ENCODE measurements at regions not wholly inside any gene's neighbourhood (a gene's known extent, or its start where the extent isn't known, plus 50 kb on each side); places are given as distances from the start of the nearest gene placed in this dataset.
"Not testable (repeated sequence)": the region's sequence is repeated elsewhere in the genome, so short reads cannot be mapped to it uniquely, and the experiment has no call there.

DNA sequence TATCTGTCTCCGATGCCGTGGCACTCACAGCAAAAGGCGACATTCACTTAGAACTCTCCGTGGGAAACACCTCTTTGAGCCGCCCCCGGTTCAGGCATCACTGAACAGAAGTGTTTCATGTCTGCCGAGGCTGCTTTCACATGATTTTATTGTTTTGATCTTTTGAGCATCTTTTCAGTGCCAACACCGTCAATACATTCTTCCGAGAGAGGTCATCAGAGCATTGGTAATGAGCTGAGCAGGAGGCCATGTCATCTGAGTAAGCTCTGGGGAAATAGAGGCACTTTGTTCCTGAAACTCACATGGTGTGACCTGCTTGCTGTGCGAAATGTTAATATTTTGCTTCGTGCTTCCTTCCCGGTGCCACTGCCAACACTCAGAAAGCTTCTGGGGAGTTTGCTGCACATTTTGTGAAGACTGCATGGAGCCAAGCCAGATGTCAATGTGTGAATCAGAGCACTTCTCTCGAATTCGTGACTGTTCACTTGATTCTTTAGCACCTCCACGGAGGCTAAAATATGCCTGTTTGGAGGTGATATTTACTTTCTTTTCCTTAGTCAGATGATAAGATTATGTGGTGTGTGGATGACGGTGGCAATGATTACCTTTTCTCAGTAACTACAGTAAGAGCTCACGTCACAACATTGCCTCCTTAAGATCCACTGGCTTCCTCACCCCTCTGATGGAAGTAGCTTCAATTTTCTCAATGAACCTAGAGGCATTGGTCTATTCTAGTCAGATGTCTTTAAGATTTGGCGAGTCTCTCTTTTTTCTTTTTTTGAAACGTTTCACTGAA, 222.3 kb upstream of the HS3ST1 start:
- FAIRE-seq = no peak

- no peak for FAIRE-seq
Observed at GRCh38 chr4:11647433-11647832, 218.7 kb upstream of the HS3ST1 start.

DNA sequence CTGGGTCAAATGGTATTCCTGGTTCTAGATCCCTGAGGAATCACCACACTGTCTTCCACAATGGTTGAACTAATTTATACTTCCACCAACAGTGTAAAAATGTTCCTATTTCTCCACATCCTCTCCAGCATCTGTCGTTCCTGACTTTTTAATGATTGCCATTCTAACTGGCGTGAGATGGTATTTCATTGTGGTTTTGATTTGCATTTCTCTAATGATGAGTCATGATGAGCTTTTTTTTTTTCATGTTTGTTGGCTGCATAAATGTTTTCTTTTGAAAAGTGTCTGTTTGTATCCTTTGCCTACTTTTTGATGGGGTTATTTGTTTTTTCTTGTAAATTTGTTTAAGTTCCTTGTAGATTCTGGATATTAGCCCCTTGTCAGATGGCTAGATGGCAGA, 214.4 kb upstream of the HS3ST1 start:
- FAIRE-seq = not testable (repeated sequence)

DNA sequence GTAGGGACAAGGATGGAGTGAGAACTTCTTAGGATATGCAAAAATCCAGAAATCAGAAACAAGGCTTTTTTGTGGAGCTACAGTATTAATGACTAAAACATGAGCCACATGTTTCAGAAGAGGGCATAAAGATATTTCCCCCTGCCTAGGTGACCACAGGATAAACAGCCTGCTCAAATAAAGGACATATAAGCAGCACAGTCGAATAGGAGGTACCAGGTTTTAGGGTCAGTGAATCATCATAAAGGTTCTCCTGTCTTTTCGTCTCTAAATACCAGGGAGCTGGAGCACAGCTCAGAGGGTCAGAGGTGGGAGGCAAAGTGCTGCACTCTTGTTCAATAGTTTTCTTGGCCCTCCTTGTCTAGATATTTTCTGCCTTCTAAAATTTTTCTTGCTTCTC, 211.9 kb upstream of the HS3ST1 start:
- FAIRE-seq = no peak

DNA sequence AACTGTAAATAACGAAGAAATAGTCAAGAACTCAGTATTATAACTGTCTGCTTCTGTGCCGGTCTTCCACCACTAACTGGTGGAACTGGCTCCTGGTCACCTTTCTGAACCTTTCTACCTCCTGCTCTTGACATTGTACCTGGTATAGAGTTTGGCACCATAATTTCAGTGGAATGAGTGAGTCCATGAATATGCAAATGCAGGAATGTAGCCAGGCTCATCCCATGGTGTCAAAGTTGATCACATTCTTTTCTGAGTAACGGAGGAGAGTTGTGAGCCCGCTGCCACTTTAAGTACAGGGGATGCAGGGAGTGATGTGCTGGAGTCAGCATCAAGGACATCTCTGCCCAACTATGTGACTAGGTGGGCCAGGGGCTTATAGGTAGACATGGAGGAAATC, 207.9 kb upstream of the HS3ST1 start:
- FAIRE-seq = no peak

- FAIRE-seq = no peak
Observed at GRCh38 chr4:11636031-11636430, 207.3 kb upstream of the HS3ST1 start.

GRCh38 chr4:11635342-11635741, 206.6 kb upstream of the HS3ST1 start:
- FAIRE-seq = no peak

- FAIRE-seq = no peak
Observed at GRCh38 chr4:11634283-11634682, 205.6 kb upstream of the HS3ST1 start.

DNA sequence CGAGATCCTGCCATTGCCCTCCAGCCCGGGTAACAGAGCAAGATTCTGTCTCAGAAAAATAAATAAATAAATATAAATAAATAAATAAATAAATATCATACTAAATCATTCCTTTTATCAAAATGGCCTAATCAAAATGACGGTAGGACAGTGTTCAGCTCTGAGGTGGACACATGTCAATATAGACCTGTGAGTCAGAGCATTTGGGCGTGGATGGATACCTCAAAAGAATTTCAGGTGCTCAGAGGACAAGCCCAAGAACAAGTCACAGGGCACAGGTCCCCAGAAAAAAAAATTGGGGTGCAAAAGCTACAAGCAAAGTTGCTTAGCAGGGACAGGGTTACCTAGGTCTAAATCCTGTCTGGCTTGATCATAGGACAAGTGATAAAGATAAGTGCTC, 204.7 kb upstream of the HS3ST1 start:
- FAIRE-seq = no peak

GRCh38 chr4:11632483-11632882, 203.8 kb upstream of the HS3ST1 start:
- FAIRE-seq = no peak

DNA sequence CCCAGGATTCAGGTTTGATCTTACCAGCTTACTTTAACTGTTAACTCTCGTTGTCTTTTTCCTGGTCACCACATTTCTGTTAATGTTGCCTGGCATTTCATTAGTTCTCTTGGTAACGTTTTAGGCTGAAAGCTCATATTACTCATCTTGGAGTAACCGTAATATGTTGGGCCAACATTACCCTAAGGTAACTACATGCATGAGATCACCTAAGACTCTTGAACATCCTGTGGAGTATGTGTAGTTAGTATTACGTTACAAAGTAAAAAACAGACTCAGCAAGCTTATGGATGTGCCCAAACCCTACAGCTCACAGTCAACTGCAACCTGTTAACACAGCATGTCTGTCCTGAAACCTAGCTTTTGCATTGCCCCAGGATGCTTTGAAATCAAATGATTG, 203.3 kb upstream of the HS3ST1 start:
- FAIRE-seq = no peak

DNA sequence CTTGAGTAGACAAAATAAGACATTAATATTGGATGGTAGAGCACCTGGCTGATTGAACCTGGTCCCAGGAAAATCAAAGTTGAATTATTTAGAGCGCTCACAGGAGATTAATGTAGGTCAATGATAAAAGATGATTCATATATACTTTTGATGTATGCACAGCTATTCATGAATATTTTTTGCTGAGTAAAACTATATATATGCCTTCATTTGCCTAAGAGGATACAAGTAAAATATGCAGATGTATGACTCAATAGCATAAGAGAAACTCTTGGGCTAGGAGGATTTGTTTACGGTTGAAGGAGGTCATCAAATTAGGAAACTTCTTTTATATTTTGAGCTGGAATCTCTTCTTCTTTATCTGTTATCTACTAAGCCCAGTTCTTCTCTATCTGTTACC, 202.7 kb upstream of the HS3ST1 start:
- FAIRE-seq = no peak

GRCh38 chr4:11628093-11628725, 199.5 kb upstream of the HS3ST1 start:
- no peak for FAIRE-seq

GRCh38 chr4:11626066-11626465, 197.4 kb upstream of the HS3ST1 start:
- no peak for FAIRE-seq

GRCh38 chr4:11625211-11625610, 196.5 kb upstream of the HS3ST1 start:
- no peak for FAIRE-seq

- FAIRE-seq = no peak
Observed at GRCh38 chr4:11624370-11624769, 195.7 kb upstream of the HS3ST1 start.

DNA sequence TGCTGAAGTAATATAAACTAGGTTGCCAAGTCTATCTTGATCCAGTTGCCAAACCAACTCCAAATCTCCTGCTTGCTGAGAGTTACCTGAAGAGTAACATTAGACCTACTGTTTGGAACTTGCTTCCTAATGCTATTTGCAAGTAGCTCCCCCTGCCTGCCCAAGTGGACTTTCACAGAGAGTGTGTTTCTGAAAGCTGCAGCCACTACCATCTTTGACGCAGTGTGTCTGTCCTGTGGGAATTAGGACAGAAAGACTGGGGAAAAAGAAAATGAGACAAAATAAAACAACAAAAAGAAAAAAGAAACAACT, 195.0 kb upstream of the HS3ST1 start:
- FAIRE-seq = no peak

DNA sequence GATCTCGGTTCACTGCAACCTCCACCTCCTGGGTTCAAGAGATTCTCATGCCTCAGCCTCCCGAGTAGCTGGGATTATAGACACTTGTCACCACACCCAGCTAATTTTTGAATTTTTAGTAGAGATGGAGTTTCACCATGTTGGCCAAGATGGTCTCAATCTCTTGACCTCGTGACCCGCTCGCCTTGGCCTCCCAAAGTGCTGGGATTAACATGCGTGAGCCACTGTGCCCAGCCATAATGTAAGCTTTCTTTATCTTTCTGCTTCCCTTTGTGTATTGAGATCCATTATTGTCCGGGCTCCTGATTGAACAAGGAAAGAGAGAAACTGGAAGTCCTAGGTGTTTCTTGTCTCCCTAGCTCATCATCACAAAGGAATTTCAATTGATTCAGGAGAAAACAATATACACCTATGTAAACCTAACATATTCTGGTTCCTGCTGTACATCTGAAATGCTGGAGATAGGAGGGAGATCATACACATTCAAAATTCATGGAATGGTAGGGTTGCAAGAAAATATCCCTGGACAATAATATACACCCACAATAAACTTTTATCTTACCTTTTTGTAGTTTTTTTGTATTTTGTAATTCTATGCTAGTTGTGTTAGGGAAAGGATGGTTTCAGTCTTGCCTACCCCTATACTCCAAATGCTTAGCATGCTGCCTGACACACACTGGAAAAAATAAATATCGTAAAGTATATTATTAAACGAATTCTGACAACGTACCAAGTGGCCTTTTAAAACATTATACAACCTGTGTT, 194.4 kb upstream of the HS3ST1 start:
- no peak for FAIRE-seq

GRCh38 chr4:11620861-11621260, 192.2 kb upstream of the HS3ST1 start:
- FAIRE-seq = no peak

DNA sequence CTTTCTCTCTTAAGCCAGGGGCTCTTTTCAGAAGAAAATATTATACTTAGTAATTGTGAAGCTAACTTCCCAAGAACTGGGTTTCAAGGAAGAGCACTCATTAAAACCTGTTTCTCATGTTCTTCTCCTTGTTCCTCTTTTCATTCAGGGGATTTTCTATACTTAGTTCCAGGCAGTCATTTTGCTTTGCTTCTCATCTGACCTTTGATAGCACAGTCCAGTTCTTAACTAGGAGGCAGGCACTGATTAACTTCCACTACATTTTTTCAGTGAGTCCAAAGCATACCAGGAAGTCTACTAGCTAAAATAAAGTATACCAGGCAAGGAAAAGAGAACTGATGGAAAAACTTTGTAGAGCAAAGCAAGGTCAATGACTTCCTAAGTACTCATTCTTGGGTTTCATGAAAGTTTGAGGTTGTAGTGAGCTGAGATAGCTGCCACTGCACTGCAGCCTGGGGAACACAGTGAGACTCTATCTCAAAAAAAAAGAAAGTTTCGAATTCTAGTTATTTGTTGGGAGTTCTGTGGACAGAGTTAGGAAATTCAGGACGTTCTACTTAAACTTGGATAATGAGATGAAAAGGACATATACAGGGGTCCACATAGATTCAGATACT, 190.1 kb upstream of the HS3ST1 start:
- FAIRE-seq = no peak

GRCh38 chr4:11616856-11617255, 188.2 kb upstream of the HS3ST1 start:
- FAIRE-seq = no peak

- no peak for FAIRE-seq
Observed at GRCh38 chr4:11615601-11616000, 186.9 kb upstream of the HS3ST1 start.

DNA sequence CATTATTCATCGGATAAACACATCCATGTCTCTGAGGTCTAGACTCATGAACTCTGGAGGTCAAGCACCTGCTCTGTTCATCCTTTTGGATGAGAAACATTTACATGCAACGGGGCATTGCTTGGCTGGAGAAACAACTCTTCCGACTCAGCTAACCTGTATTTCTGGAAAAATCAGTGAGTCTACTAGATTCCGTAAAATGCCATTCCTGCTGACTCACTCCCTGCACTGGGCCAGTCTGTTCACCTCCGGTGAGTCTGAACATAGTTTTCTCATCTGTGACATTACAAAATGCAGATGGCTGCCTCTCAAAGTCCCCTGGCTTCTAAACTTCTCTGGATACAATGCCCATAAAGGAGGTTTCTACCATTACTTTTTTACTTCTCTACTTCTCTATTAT, 185.7 kb upstream of the HS3ST1 start:
- FAIRE-seq = no peak

- no peak for FAIRE-seq
Observed at GRCh38 chr4:11611868-11612267, 183.2 kb upstream of the HS3ST1 start.

All from G401.6 (cell line).